Colon (tissue), 2 donors: ENCODE measurements at regions not wholly inside any gene's neighbourhood (a gene's known extent, or its start where the extent isn't known, plus 50 kb on each side); places are given as distances from the start of the nearest gene placed in this dataset.
"Not testable (repeated sequence)": the region's sequence is repeated elsewhere in the genome, so short reads cannot be mapped to it uniquely, and the experiment has no call there.

Experiments
- FAIRE-seq: peaks from 2 replicates; lab custom pipeline; 2012; peaks lifted over from hg19 to GRCh38; lab: Jason Lieb, UNC
- donor health status: control.
- donor health status: control.

DNA sequence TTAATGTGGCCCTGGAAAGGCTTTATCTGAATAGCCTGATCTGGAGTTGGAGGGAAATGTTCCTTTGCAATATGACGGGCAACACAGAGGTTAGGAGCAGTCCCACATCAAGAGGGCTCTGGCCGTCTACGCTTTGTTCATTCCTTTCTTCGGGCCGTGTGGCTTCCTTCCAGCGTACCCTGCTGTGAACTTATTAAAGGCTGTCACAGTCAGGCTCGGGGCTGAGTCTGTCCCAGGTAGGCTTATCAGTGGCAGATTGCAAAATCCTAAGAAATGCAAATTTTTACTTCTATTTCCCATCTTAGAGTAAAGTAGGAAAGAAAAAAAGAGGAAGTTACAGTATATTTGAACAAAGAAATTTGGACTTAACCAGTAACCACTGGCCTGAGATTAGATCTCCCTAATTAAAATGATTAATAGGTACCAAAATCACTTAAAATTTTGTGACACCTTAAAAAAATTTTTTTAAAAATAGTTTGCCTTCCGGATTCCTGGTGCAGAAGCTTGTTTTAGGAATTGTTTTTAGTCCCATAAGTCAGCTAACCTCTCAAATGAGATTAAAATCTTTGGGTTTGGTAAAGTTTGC is 453.1 kb upstream of the MKI67 start:
- no peak for FAIRE-seq

DNA sequence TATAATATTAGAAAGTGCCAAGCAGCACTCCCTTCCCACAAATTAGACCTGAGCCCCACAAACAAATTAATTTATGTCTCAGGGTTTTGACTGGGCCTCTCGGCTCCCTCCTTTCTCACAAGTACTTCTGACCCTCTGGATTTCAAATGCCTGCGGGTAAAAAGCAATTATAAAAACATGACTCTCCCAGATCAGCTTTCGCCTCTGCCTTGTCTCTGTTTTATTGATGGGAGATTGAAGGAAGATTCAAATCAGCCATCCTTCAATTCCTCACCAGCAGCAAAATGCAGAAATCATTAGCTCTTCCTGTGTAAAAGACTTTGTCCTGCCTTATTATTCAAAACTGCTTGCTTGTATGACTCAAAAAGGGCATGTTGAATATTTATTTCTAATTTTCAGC is 453.7 kb upstream of the MKI67 start:
- no peak for FAIRE-seq

DNA sequence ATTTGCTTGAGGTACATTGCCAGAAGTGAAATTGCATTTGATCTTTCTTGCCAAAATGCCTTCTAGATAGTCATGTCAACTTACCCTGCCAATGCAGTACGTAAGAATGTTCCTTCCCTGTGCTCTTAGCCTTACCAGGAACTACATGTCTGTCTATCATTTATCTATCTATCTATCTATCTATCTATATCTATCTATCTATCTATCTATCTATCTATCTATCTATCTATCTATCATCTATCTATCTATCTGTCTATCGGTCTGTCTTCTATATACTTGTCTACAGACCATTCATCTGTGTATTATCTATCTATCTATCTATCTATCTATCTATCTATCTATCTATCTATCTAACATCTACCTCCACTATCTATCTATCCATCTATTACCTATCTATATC is 456.9 kb upstream of the MKI67 start:
- not testable (repeated sequence) for FAIRE-seq

DNA sequence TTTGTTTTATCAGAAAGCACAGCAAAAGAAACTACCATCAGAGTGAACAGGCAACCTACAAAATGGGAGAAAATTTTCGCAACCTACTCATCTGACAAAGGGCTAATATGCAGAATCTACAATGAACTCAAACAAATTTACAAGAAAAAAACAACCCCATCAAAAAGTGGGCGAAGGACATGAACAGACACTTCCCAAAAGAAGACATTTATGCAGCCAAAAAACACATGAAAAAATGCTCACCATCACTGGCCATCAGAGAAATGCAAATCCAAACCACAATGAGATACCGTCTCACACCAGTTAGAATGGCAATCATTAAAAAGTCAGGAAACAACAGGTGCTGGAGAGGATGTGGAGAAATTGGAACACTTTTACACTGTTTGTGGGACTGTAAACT is 460.4 kb upstream of the MKI67 start:
- FAIRE-seq, result not testable (repeated sequence)

DNA sequence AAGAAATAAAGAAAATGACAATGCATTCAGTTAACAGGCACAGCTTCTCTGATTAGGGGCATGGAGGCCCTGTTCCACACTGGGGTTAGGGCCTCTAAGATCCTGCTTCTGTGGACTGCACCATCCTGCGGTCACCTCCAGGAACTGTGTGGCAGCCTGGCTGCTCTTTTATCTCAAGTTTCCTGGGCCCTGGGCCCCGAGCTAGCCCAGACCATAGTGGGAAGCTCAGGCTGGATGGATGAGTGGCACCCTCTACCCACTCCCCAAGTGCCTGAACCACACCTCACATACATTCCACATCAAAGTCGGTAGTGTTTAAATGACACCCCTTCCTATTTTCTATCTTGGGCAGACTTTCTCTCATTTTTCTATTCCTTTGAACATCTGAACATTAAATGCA is 461.5 kb upstream of the MKI67 start:
- FAIRE-seq, result no peak

DNA sequence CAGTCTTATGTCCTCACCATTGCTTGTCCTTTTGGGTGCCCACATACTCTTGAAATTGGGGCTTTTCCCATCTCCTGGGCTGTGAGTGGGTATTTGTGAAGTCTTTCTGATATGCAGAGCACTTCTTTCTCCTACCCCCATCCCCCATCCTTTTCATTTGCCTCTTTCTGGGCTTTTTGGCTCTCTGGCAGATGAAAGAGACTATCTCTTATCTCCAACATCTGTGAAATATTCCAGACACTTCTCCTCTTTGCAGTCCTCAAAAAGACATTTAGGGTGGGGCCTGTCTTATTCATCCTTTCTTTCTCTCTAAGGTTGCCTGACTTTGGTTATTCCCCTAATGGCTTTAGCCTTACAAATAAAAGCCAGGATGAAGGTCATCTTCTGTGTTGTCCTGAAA is 462.2 kb upstream of the MKI67 start:
- no peak for FAIRE-seq

DNA sequence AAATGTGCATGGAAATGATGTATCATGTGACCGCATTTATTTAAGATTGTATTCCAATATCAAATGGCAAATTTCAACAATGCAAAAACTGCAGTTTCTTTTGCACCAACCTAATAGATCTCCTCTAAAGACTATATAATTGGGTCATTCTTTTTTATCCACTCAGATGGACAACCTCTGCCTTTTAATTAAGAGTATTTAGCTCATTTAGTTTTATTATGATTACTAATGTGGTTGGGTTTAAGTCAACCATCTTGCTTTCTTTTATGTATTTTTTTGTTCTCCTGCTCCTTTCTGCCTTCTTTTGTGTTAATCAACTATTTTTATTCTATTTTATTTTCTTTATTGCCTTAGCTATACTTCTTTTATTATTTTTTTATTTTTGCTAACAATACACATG is 468.5 kb upstream of the MKI67 start:
- no peak for FAIRE-seq

DNA sequence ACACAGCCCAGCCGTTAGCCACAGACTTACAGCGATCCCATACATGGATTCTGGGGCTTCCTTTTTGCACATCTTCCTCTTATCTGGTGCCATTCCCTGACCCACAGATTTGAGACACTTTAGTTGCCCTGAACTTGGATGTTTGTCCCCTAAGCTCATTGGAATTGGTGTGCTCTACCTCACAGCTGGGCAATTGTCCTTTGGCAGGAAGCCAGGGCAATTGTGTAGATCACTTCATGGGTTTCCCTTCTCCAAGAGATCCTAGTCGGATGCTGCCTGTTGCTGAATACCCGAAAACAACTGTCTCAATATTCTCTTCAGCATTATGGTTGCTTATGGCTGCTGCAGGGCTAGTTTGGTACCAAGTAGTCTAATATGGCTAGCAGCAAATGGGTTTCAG is 470.7 kb upstream of the MKI67 start:
- FAIRE-seq, result no peak

DNA sequence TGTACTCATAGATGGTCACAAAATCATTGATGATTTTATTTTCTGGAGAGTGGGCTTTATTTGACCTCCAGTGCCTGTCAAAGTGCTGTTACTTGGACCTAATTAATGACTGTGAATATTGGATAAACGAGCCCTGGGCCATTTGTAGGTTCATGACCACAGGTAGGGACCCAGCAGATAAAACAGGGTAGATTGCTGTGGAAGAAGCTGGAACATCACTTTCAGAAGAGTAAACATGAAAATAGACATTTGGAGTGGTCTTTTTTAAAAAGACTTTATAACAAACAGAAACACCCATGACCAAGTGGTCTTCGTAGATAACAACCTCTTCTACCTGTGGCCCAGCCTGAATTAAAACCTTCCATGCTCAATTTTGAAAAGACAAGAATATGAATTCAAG is 472.8 kb upstream of the MKI67 start:
- no peak for FAIRE-seq

DNA sequence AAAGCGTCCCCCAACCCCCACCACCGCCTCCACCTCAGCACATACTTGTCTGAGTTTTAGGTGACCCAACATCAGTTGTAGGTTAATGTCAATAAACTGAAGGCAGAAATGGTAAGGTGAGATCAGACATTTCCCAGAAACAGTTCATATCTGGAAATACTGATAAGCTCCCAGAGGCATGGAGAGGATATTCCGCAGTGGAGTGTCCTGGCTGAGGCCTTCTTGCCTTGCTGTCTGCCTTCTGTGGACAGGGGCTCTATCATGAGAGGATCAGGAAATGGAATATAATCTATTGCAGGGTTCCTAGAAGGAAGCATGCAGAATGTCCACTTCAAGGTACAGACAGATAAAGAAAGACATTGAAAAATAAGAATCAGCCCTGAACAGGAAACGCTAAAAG is 473.3 kb upstream of the MKI67 start:
- FAIRE-seq, result no peak

DNA sequence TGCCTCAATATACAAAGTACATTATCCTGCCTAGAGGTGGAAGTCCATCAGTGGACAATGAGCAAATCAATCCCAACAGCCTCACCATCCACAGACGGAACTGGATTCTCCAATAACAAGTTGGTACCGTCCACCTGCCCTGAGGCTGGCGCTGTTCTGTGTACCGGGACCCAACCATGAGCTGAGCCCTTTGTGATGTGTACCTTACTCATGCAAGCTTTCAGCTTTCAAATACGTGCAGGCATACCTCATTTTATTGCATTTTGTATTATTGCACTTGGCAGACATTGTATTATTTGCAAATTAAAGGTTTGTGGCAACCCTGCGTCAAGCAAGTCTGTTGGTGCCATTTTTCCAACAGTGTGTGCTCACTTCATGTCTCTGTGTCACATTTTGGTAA is 476.0 kb upstream of the MKI67 start:
- no peak for FAIRE-seq

DNA sequence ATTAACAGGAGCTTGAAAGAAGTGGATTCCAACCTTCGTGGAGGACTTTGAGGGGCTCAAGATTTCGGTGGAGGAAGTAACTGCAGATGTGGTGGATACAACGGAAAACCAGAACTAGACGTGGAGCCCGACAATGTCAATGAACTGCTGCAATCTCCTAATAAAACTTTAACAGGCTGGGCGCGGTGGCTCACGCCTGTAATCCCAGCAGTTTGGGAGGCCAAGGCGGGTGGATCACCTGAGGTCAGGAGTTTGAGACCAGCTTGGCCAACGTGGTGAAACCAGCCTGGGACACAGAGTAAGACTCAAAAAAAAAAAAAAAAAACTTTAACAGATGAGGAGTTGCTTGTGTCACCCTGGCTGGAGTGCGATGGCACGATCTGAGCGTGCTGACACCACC is 477.8 kb upstream of the MKI67 start:
- FAIRE-seq, result no peak

DNA sequence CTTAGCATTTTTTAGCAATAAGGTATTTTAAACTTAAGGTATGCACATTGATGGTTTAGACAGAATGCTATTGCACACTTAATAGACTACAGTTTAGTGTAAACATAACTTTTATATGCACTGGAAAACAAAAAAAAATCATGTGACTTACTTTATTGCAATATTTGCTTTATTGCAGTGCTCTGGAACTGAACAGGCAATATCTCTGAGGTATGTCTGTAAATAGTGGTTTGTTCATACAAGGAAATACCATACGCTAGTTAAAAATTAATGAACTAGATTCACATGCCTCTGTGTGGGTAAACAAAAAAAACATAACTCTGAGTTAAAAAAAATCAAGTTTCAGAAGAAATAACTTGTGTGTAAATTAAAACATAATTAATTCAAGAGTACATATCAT is 479.0 kb upstream of the MKI67 start:
- FAIRE-seq, result peak; percentile 89

DNA sequence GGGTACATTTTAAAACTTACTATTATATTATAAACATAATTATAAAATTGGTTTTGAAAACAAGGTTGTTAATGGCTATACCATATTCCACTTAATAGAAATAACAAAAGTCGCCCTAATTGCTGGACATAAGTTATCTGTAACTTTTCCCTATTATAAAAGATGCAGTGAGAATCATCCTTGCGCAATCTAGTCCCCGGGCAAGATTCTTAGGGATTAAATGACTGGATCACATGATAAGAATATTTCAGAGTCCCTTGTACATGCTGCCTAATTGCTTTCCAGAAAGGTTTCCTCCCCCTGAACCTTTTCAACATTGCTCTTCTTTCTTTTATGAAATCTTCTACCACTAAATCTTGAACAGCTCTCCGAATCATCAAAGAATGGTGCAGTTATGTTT is 479.8 kb upstream of the MKI67 start:
- no peak for FAIRE-seq

DNA sequence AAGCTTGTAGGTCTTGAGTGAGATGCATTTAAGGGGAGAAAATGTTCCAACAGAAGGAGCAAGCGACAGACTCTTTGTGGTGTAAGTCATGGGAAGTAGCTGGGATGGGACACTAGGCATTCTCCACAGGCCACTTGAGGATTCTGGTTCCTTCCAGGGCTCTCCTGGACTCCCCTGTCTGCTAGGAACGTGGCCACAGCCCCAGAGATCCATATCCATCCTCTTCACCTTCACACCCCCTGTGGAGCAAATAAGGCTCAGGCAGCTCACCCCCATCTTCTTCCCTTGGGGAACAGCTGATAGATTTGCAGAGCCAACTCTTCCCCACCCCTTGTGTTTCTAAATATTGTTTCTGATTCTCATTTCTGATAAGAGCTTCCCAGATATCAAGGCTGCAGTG is 482.6 kb upstream of the MKI67 start:
- FAIRE-seq, result no peak

DNA sequence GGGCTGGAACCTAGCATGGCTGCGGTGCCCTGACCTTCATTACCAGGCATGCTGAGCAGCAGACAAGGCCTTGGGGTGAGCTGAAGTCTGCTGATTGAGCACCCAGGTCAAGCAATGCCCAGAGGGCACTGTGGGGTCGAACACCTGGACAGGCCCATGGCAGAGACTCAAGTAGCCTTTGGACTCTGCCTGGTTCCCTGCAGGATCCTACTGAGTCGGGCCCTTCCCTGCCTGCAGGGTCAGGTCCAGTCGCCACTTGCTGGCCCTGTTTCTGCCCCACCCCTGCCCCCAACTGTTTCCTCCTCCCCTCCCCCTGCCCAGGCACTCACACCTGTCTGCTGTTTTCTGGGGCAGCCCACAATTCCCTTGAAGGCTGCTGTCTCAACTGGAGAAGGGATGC is 483.2 kb upstream of the MKI67 start:
- no peak for FAIRE-seq

DNA sequence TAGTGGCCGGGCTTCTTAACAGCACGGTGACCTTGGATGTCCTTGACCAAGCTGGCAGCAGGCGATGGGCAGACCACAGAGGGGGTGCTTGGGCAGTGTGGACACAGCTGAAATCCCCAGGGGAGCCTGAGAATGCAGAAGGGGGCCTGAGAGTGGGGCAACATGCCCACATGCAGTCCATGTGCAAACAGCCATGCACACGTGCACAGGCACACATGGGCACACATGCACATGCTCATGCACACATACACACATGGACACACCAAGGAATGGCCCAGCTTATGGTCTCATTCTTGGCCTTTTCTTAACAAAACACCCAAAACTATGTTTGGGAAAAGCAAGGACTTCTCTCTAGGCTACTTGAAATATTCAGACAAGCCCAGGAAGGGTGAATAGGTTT is 483.9 kb upstream of the MKI67 start:
- no peak for FAIRE-seq

DNA sequence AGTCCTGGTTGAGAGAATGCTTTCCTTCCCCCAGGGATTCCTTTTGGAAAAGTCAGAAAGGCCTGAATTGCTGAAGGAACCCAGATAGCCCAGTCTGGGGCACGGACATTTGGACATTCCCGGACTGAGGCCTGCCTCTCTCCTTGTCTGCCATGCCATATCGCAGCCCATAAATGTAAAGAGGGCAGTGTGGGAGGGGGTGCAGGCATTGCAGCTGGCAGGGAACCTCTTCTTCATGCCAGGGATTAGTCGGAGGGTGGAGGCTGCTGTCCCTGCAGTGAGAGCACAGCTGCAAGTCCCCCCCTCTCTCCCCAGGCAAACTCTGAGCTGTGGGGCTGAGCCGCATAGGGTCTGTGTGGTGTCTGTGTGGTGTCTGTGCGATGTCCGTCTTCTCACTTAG is 486.0 kb upstream of the MKI67 start:
- FAIRE-seq, result no peak

DNA sequence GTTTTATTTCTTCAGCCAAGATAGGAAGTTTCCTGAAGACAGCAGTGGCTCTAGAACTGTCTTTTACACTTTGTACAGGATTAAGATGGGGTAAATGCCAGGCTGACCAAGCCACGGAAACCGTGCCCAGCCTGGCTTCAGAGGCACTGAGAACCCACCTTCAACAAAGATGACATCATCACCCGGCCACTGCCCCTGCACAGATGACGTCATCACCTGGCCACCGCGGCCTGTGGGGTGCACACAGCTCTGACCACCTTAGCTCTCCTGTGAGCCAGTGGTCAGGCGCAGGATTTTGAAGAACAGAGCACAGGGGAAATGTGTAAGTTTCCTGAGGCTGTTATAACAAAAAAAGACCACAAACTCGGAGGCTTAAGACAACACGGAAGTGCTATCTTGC is 486.4 kb upstream of the MKI67 start:
- no peak for FAIRE-seq

DNA sequence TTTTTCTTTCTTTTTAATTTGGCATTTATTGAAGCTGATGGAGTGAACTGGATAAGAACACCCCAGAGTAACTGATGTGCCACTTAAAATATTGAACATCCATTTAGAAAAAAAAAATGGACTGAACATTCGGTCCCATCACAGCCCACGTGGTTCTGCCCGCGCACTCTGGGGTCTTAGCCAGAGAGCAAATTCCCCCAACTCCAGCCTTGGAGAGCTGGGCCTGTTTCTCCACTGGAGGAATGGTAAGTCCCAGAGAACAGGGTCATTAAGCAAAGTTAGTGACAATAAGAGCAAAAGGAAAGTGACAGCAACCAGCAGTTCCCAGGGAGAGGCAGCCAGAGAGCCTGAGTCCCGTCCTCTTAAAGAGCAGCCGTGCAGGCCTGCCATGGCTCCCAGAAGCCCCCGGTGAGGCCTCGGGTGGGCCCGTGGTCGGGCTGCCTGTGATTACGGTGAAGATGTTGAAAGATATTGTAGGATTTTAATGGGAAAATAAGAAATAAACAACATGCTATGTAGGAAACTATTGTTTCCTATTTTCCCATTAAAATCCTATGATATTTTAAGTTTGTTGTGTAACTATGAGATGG is 487.9 kb upstream of the MKI67 start:
- no peak for FAIRE-seq

DNA sequence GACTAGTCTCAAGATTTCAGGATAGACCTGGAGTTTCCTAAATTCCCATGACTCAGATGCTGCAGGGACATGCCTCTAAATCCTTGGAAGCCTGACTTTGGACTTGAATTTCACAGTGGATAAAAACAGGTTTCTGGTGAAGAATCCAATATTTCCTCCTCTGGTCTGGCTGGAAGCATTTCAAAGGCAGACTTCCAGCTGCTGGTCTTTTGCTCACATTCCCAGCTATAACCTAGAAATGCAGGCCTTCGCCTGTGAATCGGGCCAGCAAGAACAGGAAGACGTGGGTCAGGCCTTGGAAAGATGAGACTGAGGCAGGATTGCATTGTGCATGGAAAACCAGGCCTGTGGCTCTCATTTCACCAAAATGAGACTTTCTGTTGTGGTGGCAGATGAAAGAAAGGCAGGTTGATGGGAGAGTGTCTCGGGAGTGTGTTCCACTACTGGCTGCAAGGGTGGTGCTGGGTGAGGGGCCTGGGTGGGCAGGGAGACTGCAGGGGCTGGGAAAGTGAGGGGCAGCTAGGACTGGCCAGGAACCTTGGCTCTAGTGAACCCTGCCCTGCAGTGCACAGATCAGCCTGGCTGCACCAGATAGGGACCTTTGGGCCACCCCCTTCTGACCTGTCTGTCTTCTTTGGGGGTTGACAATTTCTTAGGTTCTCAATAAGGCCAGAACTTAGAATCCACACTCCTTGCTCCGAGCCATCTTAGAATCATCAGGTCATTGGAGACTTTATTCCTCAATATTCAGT is 488.8 kb upstream of the MKI67 start:
- no peak for FAIRE-seq

DNA sequence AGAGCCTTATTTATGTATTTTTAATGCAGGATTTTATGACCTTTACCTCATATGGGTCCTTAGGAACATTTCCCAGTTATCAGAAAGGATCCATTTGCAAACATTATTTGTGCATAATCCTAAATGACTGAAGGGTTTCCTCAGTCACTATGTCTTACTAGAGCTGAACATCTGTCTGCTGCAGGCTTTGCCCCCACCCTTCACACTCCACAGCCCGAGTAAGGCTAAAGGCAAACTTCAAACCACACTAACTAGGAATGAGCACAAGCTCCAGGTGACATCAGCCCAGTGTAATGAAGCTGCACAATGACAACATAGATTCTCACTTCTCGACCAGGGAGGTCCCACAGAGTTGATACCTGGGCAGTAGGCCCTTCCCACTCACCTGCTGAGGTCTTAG is 491.3 kb upstream of the MKI67 start:
- FAIRE-seq, result no peak

DNA sequence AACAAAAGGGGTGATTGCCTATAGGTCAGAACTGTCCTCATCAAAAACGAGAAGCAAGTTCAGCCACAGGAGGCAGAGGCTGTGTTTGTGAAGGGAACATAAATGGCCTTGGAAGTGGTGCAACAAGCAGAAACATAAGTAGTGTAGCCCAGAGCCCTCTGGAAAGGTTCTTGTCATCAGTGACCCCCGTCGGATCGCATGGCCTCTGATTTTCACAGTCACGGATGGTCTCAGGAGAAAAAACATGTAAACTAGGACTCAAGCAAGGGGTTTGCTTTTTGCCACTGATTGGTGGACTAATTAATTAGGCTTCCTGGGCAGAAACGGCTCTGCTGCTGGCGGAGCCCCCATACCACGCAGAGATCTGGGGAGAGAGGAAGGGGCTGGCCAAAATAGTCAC is 496.5 kb upstream of the MKI67 start:
- FAIRE-seq, result no peak

DNA sequence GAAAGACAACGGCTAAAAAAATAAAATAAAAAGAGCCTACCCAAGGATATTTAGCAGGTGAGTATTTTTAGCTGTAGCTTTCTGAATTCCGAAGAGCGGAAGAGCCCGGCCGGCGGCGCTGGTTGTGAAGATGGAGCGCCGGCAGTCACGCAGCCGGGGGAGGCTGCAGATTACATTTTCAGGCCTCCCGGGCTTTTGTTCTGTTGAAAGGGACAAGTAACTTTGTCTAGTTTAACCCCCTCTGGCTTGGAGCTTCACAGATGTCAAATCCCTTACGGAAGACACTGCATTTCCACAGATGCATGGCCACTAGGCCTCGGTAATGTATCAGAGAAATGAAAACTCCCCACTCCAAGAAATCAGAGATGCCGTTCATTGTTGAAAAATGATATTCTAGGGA is 497.6 kb upstream of the MKI67 start:
- no peak for FAIRE-seq
